GM12878 (cell line): ENCODE measurements at regions not wholly inside any gene's neighbourhood (a gene's known extent, or its start where the extent isn't known, plus 50 kb on each side); places are given as distances from the start of the nearest gene placed in this dataset.

Source experiments
- ATF7 ChIP-seq: fragments of 450-650 bp; IDR thresholded peaks from 2 replicates; pipeline ENCODE4 v1.6.1; 2016; ENCODE audit warnings: low read depth, mild to moderate bottlenecking
- BCL11A ChIP-seq: IDR thresholded peaks from 2 replicates; pipeline ENCODE4 v1.6.1; 2011; ENCODE audit warnings: low read depth, low read length
- EGR1 ChIP-seq, 2 experiments: IDR thresholded peaks; 1 replicate in 1 of 2; 2 replicates in 1 of 2; pipeline ENCODE4 v1.6.1; 2011 to 2012; ENCODE audit warnings: low read depth in 2 of 2, low read length in 2 of 2, borderline replicate concordance in 1 of 2, mild to moderate bottlenecking in 1 of 2, moderate library complexity in 1 of 2
- GATAD2B ChIP-seq: fragments of 450-650 bp; conservative IDR thresholded peaks from 2 replicates; pipeline ENCODE4 v1.6.1; 2017; ENCODE audit warnings: low read depth, mild to moderate bottlenecking, moderate library complexity
- HDAC2 ChIP-seq: fragments of 200-600 bp; sonication (generic); IDR thresholded peaks from 2 replicates; pipeline ENCODE4 v1.6.1; 2017
- HDAC6 ChIP-seq: fragments of 200-600 bp; sonication (generic); IDR thresholded peaks from one replicate; pipeline ENCODE4 v1.8.0; 2017; ENCODE audit warnings: antibody characterized with exemption; ENCODE audit not compliant: unreplicated experiment
- JUNB ChIP-seq: IDR thresholded peaks from 2 replicates; pipeline ENCODE4 v1.6.1; 2016; ENCODE audit warnings: antibody characterized with exemption, mild to moderate bottlenecking
- KLF5 ChIP-seq: fragments of 450-650 bp; IDR thresholded peaks from 2 replicates; pipeline ENCODE4 v1.6.1; 2014; ENCODE audit warnings: mild to moderate bottlenecking; ENCODE audit not compliant: partially characterized antibody
- MTA3 ChIP-seq: IDR thresholded peaks from 2 replicates; pipeline ENCODE4 v1.6.1; 2012; ENCODE audit warnings: low read length, inconsistent platforms, borderline replicate concordance
- MYC ChIP-seq: IDR thresholded peaks from 2 replicates; pipeline ENCODE4 v1.6.1; 2011; ENCODE audit warnings: mild to moderate bottlenecking, low read length, moderate library complexity, inconsistent platforms; ENCODE audit not compliant: insufficient read depth, insufficient replicate concordance, insufficient read length, severe bottlenecking
- RAD21 ChIP-seq: IDR thresholded peaks from 2 replicates; pipeline ENCODE4 v1.6.1; 2011; ENCODE audit warnings: mild to moderate bottlenecking, low read depth, low read length, moderate library complexity; ENCODE audit not compliant: insufficient read depth
- RB1 ChIP-seq: fragments of 450-650 bp; formaldehyde crosslinking; IDR thresholded peaks from 2 replicates; pipeline ENCODE4 v1.6.1; 2017; ENCODE audit warnings: mild to moderate bottlenecking, borderline replicate concordance
- SUZ12 ChIP-seq: fragments of 200-600 bp; sonication (generic); IDR thresholded peaks from one replicate; pipeline ENCODE4 v1.6.1; 2018; ENCODE audit warnings: antibody characterized with exemption, mild to moderate bottlenecking; ENCODE audit not compliant: unreplicated experiment
- YBX1 ChIP-seq: fragments of 450-650 bp; IDR thresholded peaks from 2 replicates; pipeline ENCODE4 v1.6.1; 2016; ENCODE audit warnings: antibody characterized with exemption
- ZBED1 ChIP-seq: IDR thresholded peaks from 2 replicates; pipeline ENCODE4 v1.6.1; 2016; ENCODE audit warnings: borderline replicate concordance
- TF ChIP-seq, protein P1 (sequence below): fragments of 450-650 bp; IDR thresholded peaks from 2 replicates; pipeline ENCODE4 v1.6.1; 2016; ENCODE audit warnings: mild to moderate bottlenecking, moderate library complexity, borderline replicate concordance
- TF ChIP-seq, protein P2 (sequence below): fragments of 450-650 bp; IDR thresholded peaks from 2 replicates; pipeline ENCODE4 v1.6.1; 2017; ENCODE audit warnings: low read depth, mild to moderate bottlenecking, moderate library complexity
- TF ChIP-seq, protein P3 (sequence below): IDR thresholded peaks from 2 replicates; pipeline ENCODE4 v1.6.1; 2011; ENCODE audit warnings: low read depth, mild to moderate bottlenecking, low read length, moderate library complexity, borderline replicate concordance; ENCODE audit errors: extremely low read depth
- TF ChIP-seq, protein P4 (sequence below): fragments of 450-650 bp; IDR thresholded peaks from 2 replicates; pipeline ENCODE4 v1.6.1; 2016; ENCODE audit warnings: mild to moderate bottlenecking

DNA sequence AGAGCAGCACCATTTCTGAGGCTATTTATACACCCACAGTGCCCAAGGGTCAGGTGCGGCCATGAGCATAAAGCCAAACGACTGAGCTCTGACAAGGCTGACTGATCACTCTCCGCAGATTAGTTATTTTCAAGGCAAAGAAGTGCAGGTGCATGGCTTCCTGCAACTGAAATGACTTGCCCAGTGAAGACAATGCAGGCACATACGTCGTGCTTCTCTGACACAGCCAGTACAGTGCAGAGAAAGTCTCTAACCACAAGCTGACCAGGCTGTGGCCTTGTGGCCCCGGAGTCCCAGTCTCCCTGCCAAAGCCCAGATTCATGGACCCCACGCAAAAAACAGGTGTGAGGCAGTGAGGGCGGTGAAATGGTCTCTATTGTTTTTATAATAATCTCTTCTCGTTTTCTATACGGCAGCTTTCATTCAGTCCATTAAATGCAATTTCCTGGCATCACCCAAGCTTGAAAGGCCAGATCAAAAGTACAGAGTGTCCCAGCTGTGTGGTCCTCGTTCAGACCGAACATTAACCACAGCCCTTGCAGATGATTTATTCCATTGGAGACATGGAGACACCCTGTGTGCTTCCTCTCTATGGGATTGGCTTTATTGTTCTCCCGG, 447.0 kb upstream of the ID2 start (continued):
- TF ChIP-seq, protein P1, sequence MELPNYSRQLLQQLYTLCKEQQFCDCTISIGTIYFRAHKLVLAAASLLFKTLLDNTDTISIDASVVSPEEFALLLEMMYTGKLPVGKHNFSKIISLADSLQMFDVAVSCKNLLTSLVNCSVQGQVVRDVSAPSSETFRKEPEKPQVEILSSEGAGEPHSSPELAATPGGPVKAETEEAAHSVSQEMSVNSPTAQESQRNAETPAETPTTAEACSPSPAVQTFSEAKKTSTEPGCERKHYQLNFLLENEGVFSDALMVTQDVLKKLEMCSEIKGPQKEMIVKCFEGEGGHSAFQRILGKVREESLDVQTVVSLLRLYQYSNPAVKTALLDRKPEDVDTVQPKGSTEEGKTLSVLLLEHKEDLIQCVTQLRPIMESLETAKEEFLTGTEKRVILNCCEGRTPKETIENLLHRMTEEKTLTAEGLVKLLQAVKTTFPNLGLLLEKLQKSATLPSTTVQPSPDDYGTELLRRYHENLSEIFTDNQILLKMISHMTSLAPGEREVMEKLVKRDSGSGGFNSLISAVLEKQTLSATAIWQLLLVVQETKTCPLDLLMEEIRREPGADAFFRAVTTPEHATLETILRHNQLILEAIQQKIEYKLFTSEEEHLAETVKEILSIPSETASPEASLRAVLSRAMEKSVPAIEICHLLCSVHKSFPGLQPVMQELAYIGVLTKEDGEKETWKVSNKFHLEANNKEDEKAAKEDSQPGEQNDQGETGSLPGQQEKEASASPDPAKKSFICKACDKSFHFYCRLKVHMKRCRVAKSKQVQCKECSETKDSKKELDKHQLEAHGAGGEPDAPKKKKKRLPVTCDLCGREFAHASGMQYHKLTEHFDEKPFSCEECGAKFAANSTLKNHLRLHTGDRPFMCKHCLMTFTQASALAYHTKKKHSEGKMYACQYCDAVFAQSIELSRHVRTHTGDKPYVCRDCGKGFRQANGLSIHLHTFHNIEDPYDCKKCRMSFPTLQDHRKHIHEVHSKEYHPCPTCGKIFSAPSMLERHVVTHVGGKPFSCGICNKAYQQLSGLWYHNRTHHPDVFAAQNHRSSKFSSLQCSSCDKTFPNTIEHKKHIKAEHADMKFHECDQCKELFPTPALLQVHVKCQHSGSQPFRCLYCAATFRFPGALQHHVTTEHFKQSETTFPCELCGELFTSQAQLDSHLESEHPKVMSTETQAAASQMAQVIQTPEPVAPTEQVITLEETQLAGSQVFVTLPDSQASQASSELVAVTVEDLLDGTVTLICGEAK, result 0 out of 2 replicates have a peak, but pooled peaks have one; percentile 10
- TF ChIP-seq YBX1 (no peak), RAD21 (no peak), ZBED1 (peak; percentile 78; the same call in 1 of the 2 replicates), SUZ12 (no peak), BCL11A (peak; percentile 95), KLF5 (peak; percentile 34), JUNB (peak; percentile 88), HDAC2 (no peak), MYC (no peak), RB1 (0 out of 2 replicates have a peak, but pooled peaks have one; percentile 12), GATAD2B (peak; percentile 78; the same call in 1 of the 2 replicates), EGR1 (IDR thresholded peaks at IDR 0.05; ENCODE audit: borderline replicate concordance in 1 of 2, low read depth in 2 of 2, low read length in 2 of 2) (no peak; a peak in 1 of 3 replicates), HDAC6 (no peak), ATF7 (peak; percentile 74; the same call in 1 of the 2 replicates), MTA3 (peak; percentile 87; the same call in 1 of the 2 replicates)
- TF ChIP-seq, protein P2, sequence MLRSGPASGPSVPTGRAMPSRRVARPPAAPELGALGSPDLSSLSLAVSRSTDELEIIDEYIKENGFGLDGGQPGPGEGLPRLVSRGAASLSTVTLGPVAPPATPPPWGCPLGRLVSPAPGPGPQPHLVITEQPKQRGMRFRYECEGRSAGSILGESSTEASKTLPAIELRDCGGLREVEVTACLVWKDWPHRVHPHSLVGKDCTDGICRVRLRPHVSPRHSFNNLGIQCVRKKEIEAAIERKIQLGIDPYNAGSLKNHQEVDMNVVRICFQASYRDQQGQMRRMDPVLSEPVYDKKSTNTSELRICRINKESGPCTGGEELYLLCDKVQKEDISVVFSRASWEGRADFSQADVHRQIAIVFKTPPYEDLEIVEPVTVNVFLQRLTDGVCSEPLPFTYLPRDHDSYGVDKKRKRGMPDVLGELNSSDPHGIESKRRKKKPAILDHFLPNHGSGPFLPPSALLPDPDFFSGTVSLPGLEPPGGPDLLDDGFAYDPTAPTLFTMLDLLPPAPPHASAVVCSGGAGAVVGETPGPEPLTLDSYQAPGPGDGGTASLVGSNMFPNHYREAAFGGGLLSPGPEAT, result peak; percentile 72; the same call in 1 of the 2 replicates
- TF ChIP-seq, protein P3, sequence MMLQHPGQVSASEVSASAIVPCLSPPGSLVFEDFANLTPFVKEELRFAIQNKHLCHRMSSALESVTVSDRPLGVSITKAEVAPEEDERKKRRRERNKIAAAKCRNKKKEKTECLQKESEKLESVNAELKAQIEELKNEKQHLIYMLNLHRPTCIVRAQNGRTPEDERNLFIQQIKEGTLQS, result no peak
- TF ChIP-seq, protein P4, sequence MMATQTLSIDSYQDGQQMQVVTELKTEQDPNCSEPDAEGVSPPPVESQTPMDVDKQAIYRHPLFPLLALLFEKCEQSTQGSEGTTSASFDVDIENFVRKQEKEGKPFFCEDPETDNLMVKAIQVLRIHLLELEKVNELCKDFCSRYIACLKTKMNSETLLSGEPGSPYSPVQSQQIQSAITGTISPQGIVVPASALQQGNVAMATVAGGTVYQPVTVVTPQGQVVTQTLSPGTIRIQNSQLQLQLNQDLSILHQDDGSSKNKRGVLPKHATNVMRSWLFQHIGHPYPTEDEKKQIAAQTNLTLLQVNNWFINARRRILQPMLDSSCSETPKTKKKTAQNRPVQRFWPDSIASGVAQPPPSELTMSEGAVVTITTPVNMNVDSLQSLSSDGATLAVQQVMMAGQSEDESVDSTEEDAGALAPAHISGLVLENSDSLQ, result peak; percentile 46; the same call in 1 of the 2 replicates
